WTC11 (cell line): ENCODE measurements at regions not wholly inside any gene's neighbourhood (a gene's known extent, or its start where the extent isn't known, plus 50 kb on each side); places are given as distances from the start of the nearest gene placed in this dataset.

Experiments used
- ATAC-seq: fragments of 200-7000 bp; cut with Tn5 transposase; 2 replicates; pipeline ENCODE4 v1.10.0; 2021; ENCODE audit warnings: mild to moderate bottlenecking, moderate library complexity
- CTCF ChIA-PET: fragments of 300-600 bp; sonication (Branson Sonifier 250); formaldehyde crosslinking; loops from one replicate; lab custom pipeline; 2021; ENCODE audit warnings: antibody characterized with exemption; lab: Charles Lee
- POLR2A ChIA-PET: fragments of 350-600 bp; sonication (Branson Sonifier 250); formaldehyde crosslinking; loops from one replicate; lab custom pipeline; 2021; ENCODE audit warnings: antibody characterized with exemption; lab: Charles Lee
- DNase-seq: peaks from one replicate; pipeline ENCODE4 v3.0.0; 2021; ENCODE audit warnings: low spot score
- H3K27ac Mint-ChIP-seq: 2 replicates; pipeline ENCODE4 v1.8.0; 2021; ENCODE audit warnings: mixed read lengths
- H3K27me3 Mint-ChIP-seq: 2 replicates; pipeline ENCODE4 v1.8.0; 2021; ENCODE audit warnings: low read depth, mild to moderate bottlenecking, moderate library complexity, mixed read lengths
- H3K36me3 Mint-ChIP-seq: 2 replicates; pipeline ENCODE4 v1.8.0; 2021; ENCODE audit warnings: mixed read lengths
- H3K4me1 Mint-ChIP-seq: 2 replicates; pipeline ENCODE4 v1.8.0; 2022; ENCODE audit warnings: mixed read lengths
- H3K4me3 Mint-ChIP-seq: 2 replicates; pipeline ENCODE4 v1.8.0; 2021; ENCODE audit warnings: mild to moderate bottlenecking, moderate library complexity, mixed read lengths
- H3K9me3 Mint-ChIP-seq: 2 replicates; pipeline ENCODE4 v1.8.0; 2021; ENCODE audit warnings: mixed read lengths
- ATF3 ChIP-seq: sonication (generic); formaldehyde crosslinking; conservative IDR thresholded peaks from 2 replicates; pipeline ENCODE4 v1.8.1; 2022; ENCODE audit warnings: mild to moderate bottlenecking, missing genetic modification reagents
- CREB1 ChIP-seq: sonication (generic); formaldehyde crosslinking; IDR thresholded peaks from 2 replicates; pipeline ENCODE4 v1.8.0; 2023; ENCODE audit warnings: mild to moderate bottlenecking, missing genetic modification reagents
- FOXJ3 ChIP-seq: sonication (generic); formaldehyde crosslinking; IDR thresholded peaks from 2 replicates; pipeline ENCODE4 v1.9.0; 2021; ENCODE audit warnings: missing genetic modification reagents, mild to moderate bottlenecking, borderline replicate concordance
- FOXK1 ChIP-seq: sonication (generic); formaldehyde crosslinking; IDR thresholded peaks from 2 replicates; pipeline ENCODE4 v1.8.0; 2022; ENCODE audit warnings: mild to moderate bottlenecking, moderate library complexity, missing genetic modification reagents
- KAT7 ChIP-seq: sonication (generic); formaldehyde crosslinking; IDR thresholded peaks from 2 replicates; pipeline ENCODE4 v1.8.1; 2023; ENCODE audit warnings: missing genetic modification reagents, mild to moderate bottlenecking, borderline replicate concordance
- NFATC4 ChIP-seq: fragments of 250-450 bp; sonication (Bioruptor Pico); IDR thresholded peaks from 2 replicates; pipeline ENCODE4 v1.9.0; 2021; ENCODE audit warnings: mild to moderate bottlenecking
- NFE2L1 ChIP-seq: sonication (generic); formaldehyde crosslinking; IDR thresholded peaks from 2 replicates; pipeline ENCODE4 v1.8.1; 2023; ENCODE audit warnings: missing genetic modification reagents
- OVOL2 ChIP-seq: fragments of 250-450 bp; sonication (Bioruptor Pico); IDR thresholded peaks from 2 replicates; pipeline ENCODE4 v1.9.0; 2021; ENCODE audit warnings: mild to moderate bottlenecking, borderline replicate concordance
- PRDM15 ChIP-seq: sonication (generic); formaldehyde crosslinking; IDR thresholded peaks from 2 replicates; pipeline ENCODE4 v1.8.0; 2022; ENCODE audit warnings: missing genetic modification reagents
- RELA ChIP-seq: sonication (generic); formaldehyde crosslinking; IDR thresholded peaks from 2 replicates; pipeline ENCODE4 v1.8.1; 2022; ENCODE audit warnings: missing genetic modification reagents, mild to moderate bottlenecking, borderline replicate concordance
- SOX15 ChIP-seq: fragments of 250-450 bp; sonication (Bioruptor Pico); IDR thresholded peaks from 2 replicates; pipeline ENCODE4 v1.9.0; 2021; ENCODE audit warnings: mild to moderate bottlenecking
- STAT6 ChIP-seq: sonication (generic); formaldehyde crosslinking; conservative IDR thresholded peaks from 2 replicates; pipeline ENCODE4 v1.8.1; 2023; ENCODE audit warnings: mild to moderate bottlenecking, low read depth, missing genetic modification reagents, moderate library complexity
- ZNF121 ChIP-seq: sonication (generic); formaldehyde crosslinking; IDR thresholded peaks from 2 replicates; pipeline ENCODE4 v1.8.0; 2023; ENCODE audit warnings: missing genetic modification reagents
- ZNF232 ChIP-seq: sonication (generic); formaldehyde crosslinking; IDR thresholded peaks from 2 replicates; pipeline ENCODE4 v1.8.0; 2022; ENCODE audit warnings: mild to moderate bottlenecking, missing genetic modification reagents
- TF ChIP-seq, protein P1 (sequence below): sonication (generic); formaldehyde crosslinking; IDR thresholded peaks from 2 replicates; pipeline ENCODE4 v1.8.1; 2022; ENCODE audit warnings: mild to moderate bottlenecking, missing genetic modification reagents, moderate library complexity, borderline replicate concordance
- TF ChIP-seq, protein P2 (sequence below): fragments of 200-600 bp; IDR thresholded peaks from 2 replicates; pipeline ENCODE4 v1.8.0; 2022; ENCODE audit warnings: antibody characterized with exemption
- TF ChIP-seq, protein P3 (sequence below): sonication (generic); formaldehyde crosslinking; IDR thresholded peaks from 2 replicates; pipeline ENCODE4 v1.8.0; 2023; ENCODE audit warnings: missing genetic modification reagents
- TF ChIP-seq, protein P4 (sequence below): sonication (generic); formaldehyde crosslinking; IDR thresholded peaks from 2 replicates; pipeline ENCODE4 v1.8.1; 2023; ENCODE audit warnings: mild to moderate bottlenecking, moderate library complexity, missing genetic modification reagents

DNA sequence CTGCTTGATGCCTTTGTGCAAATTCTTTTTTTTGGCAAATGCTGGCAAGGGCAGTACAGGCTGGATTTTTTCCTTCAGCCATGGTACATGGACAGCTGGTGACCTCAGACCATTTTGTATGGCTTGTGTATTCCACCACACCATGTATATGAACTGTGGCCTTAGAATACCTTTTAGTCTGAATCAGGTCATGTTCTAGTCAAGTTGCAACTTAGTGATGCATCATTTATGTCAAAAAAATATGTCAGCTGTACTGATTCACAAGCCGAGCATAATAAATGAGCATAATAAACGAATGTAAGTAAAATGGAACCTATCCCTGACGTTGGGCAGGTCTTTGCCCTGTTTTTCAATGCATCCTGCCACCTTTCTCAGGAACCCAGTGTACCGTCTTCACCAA lies 219.7 kb upstream of the RUNX1 start (continued):
- TF ChIP-seq STAT6 = no peak

DNA sequence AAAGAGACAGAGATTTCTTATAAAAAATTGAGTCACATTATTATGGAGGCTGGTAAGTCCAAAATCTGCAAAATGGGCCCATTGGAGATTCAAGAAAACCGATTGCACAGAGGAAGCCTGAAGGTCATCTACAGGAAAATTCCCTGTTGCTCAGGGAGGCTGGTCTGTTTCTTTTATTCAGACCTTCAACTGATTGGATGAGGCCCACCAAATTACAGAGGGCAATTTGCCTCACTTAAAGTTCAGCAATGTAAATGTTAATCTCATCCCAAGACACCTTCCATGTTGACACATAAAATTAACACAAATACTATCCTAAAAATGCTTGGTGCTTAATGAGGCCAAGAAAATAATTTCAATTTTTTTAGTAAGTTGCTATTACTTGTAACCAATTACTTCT lies 219.2 kb upstream of the RUNX1 start:
- H3K27me3 Mint-ChIP-seq = no peaks in the 10 kb centered on the region
- H3K4me3 Mint-ChIP-seq = no peak overlapping the region
- ChIA-PET POLR2A (no interaction called here), CTCF (no interaction called here)
- peaks cover 1% of the 10 kb centered on the region for H3K4me1 Mint-ChIP-seq
- ATAC-seq (no peak), DNase-seq (no peak)
- peaks cover 6% of the 10 kb centered on the region; the same call in 1 of the 2 replicates for H3K36me3 Mint-ChIP-seq
- peaks cover 26% of the 10 kb centered on the region for H3K9me3 Mint-ChIP-seq
- no peak overlapping the region for H3K27ac Mint-ChIP-seq
- TF ChIP-seq, protein P1, sequence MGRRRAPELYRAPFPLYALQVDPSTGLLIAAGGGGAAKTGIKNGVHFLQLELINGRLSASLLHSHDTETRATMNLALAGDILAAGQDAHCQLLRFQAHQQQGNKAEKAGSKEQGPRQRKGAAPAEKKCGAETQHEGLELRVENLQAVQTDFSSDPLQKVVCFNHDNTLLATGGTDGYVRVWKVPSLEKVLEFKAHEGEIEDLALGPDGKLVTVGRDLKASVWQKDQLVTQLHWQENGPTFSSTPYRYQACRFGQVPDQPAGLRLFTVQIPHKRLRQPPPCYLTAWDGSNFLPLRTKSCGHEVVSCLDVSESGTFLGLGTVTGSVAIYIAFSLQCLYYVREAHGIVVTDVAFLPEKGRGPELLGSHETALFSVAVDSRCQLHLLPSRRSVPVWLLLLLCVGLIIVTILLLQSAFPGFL (CRISPR knock-in tag) = no peak
- no peak for TF ChIP-seq OVOL2 (CRISPR knock-in tag)
- no peak for TF ChIP-seq NFE2L1
- no peak for TF ChIP-seq ATF3 (CRISPR knock-in tag)
- no peak for TF ChIP-seq FOXJ3 (CRISPR knock-in tag)
- TF ChIP-seq RELA (CRISPR knock-in tag) = no peak
- TF ChIP-seq NFATC4 (CRISPR knock-in tag) = no peak
- TF ChIP-seq FOXK1 (CRISPR knock-in tag) = no peak
- no peak for TF ChIP-seq SOX15 (CRISPR knock-in tag)
- no peak for TF ChIP-seq CREB1
- TF ChIP-seq, protein P2, sequence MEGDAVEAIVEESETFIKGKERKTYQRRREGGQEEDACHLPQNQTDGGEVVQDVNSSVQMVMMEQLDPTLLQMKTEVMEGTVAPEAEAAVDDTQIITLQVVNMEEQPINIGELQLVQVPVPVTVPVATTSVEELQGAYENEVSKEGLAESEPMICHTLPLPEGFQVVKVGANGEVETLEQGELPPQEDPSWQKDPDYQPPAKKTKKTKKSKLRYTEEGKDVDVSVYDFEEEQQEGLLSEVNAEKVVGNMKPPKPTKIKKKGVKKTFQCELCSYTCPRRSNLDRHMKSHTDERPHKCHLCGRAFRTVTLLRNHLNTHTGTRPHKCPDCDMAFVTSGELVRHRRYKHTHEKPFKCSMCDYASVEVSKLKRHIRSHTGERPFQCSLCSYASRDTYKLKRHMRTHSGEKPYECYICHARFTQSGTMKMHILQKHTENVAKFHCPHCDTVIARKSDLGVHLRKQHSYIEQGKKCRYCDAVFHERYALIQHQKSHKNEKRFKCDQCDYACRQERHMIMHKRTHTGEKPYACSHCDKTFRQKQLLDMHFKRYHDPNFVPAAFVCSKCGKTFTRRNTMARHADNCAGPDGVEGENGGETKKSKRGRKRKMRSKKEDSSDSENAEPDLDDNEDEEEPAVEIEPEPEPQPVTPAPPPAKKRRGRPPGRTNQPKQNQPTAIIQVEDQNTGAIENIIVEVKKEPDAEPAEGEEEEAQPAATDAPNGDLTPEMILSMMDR = no peak
- TF ChIP-seq, protein P3, sequence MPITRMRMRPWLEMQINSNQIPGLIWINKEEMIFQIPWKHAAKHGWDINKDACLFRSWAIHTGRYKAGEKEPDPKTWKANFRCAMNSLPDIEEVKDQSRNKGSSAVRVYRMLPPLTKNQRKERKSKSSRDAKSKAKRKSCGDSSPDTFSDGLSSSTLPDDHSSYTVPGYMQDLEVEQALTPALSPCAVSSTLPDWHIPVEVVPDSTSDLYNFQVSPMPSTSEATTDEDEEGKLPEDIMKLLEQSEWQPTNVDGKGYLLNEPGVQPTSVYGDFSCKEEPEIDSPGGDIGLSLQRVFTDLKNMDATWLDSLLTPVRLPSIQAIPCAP (CRISPR knock-in tag) = no peak

DNA sequence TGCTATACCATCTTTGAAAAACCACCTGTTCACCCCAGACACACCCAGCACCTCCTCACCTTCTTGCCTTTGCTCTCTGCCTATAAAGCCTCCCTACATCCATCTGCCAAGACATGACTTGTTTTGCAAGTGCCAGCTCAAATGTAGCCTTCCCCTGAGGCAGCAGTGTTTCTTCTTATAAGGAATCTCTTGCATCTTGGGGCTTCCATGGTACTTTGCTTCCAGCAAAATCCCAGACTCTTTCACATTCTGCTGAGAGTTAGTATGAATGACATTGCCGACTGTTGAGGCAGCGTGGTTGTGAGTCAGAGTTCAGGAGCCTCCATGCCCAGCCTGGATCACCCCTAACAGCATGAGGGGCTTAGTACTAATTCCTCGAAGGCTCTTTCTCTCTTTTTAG lies 217.4 kb upstream of the RUNX1 start:
- H3K27me3 Mint-ChIP-seq = no peaks in the 10 kb centered on the region
- ChIA-PET CTCF (no interaction called here), POLR2A (no interaction called here)
- H3K9me3 Mint-ChIP-seq = peaks cover 18% of the 10 kb centered on the region
- H3K36me3 Mint-ChIP-seq = no peaks in the 10 kb centered on the region
- ATAC-seq (no peak), DNase-seq (no peak)
- TF ChIP-seq ZNF232 (CRISPR knock-in tag) (no peak), PRDM15 (CRISPR knock-in tag) (no peak), KAT7 (CRISPR knock-in tag) (no peak), ZNF121 (CRISPR knock-in tag) (no peak)
- TF ChIP-seq, protein P4, sequence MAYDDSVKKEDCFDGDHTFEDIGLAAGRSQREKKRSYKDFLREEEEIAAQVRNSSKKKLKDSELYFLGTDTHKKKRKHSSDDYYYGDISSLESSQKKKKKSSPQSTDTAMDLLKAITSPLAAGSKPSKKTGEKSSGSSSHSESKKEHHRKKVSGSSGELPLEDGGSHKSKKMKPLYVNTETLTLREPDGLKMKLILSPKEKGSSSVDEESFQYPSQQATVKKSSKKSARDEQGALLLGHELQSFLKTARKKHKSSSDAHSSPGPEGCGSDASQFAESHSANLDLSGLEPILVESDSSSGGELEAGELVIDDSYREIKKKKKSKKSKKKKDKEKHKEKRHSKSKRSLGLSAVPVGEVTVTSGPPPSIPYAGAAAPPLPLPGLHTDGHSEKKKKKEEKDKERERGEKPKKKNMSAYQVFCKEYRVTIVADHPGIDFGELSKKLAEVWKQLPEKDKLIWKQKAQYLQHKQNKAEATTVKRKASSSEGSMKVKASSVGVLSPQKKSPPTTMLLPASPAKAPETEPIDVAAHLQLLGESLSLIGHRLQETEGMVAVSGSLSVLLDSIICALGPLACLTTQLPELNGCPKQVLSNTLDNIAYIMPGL (CRISPR knock-in tag) = no peak
- no peaks in the 10 kb centered on the region for H3K4me1 Mint-ChIP-seq
- no peak overlapping the region for H3K4me3 Mint-ChIP-seq
- no peak overlapping the region for H3K27ac Mint-ChIP-seq
